ENCODE measurements at regions not wholly inside any gene's neighbourhood (a gene's known extent, or its start where the extent isn't known, plus 50 kb on each side); places are given as distances from the start of the nearest gene placed in this dataset.

DNA sequence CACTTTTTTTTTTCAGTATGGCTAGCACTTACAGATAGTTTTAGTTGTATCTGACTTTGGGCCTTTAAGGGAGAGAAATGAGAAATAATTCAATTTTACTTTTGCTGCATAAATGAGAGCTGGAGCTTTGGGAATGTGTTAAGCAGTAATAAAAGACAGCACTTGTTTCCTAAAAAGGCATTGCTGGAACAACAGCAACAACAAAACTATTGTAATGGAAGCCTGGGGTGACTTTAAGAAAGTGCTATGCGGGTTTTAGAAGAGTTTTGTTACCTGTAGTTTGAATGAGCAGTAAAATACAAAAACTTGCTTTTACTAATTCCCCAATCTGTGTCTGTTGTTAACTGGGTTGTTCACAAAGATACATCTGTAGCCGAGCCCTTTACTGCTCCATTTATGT, 774.0 kb upstream of the ARPP21 start:
- Histone ChIP-seq H3K27me3 (no peaks in the 10 kb centered on the region), H3K4me1 (no peaks in the 10 kb centered on the region), H3K4me3 (no peak overlapping the region), H3K27ac (no peak overlapping the region), H3K9me3 (no peaks in the 10 kb centered on the region), H3K36me3 (no peaks in the 10 kb centered on the region)
- TF ChIP-seq EP300 (IDR thresholded peaks at IDR 0.05) (no peak), POLR2A (IDR thresholded peaks at IDR 0.05) (no peak)
- TF ChIP-seq, protein P1, sequence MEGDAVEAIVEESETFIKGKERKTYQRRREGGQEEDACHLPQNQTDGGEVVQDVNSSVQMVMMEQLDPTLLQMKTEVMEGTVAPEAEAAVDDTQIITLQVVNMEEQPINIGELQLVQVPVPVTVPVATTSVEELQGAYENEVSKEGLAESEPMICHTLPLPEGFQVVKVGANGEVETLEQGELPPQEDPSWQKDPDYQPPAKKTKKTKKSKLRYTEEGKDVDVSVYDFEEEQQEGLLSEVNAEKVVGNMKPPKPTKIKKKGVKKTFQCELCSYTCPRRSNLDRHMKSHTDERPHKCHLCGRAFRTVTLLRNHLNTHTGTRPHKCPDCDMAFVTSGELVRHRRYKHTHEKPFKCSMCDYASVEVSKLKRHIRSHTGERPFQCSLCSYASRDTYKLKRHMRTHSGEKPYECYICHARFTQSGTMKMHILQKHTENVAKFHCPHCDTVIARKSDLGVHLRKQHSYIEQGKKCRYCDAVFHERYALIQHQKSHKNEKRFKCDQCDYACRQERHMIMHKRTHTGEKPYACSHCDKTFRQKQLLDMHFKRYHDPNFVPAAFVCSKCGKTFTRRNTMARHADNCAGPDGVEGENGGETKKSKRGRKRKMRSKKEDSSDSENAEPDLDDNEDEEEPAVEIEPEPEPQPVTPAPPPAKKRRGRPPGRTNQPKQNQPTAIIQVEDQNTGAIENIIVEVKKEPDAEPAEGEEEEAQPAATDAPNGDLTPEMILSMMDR (IDR thresholded peaks at IDR 0.05), result no peak
- 75 to 77% methylated on average over 2 of the region's 2 CpGs for WGBS, 2 donors
- no peak for DNase-seq (ENCODE audit: low spot score in 2 of 2)

DNA sequence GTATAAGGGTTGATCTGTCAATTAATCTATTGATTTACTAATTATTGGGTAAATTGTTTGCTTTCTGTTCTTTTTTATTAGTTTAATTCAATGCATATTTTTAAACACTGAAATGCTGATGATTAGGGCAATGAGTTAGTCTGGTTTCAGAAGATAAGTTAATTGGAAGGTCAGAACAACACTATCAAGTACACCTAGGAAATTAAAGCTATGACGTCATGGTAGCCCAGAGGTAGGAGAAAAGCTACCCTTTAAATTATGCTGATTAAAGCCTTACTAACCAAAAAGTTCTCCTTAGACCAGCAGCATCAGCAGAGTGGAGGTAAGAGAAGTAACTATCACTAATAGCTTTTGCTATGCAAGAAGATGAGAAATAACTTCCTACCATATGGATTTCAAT, 770.4 kb upstream of the ARPP21 start:
- Histone ChIP-seq H3K4me3 (no peak overlapping the region), H3K36me3 (no peaks in the 10 kb centered on the region), H3K4me1 (no peaks in the 10 kb centered on the region), H3K27me3 (no peaks in the 10 kb centered on the region), H3K9me3 (no peaks in the 10 kb centered on the region), H3K27ac (no peak overlapping the region)
- 86 to 91% methylated on average over 1 of the region's 1 CpG for WGBS, 2 donors
- DNase-seq (ENCODE audit: low spot score in 2 of 2), result no peak
- TF ChIP-seq, protein P1 (IDR thresholded peaks at IDR 0.05), result no peak
- TF ChIP-seq POLR2A (IDR thresholded peaks at IDR 0.05), result no peak
- no peak for TF ChIP-seq EP300 (IDR thresholded peaks at IDR 0.05)

DNA sequence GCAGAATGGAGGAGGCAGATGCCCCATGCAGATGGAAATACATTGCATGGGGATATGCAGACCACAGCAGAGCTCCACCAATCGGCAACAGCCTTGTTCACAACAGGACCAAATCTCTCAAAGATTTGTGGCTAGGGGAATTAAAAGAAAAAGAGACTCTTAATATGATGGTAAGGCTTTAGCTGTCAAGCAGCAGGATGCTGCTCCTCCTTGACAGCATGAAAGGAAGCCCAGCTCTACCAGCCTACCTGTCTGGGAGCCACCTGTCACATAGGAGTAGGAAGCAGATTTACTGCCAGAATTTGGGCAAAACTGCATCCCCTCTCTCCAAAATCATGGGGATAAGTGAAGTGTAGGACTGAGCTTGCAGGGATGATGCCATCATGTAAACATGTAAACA, 769.6 kb upstream of the ARPP21 start:
- TF ChIP-seq, protein P1 (IDR thresholded peaks at IDR 0.05), result no peak
- TF ChIP-seq POLR2A (IDR thresholded peaks at IDR 0.05), result no peak
- TF ChIP-seq EP300 (IDR thresholded peaks at IDR 0.05), result no peak
- H3K27ac ChIP-seq, result no peak overlapping the region
- no peak for DNase-seq (ENCODE audit: low spot score in 2 of 2)
- no peaks in the 10 kb centered on the region for H3K36me3 ChIP-seq
- H3K4me3 ChIP-seq, result no peak overlapping the region
- H3K9me3 ChIP-seq, result no peaks in the 10 kb centered on the region
- WGBS, 2 donors, result 81 to 84% methylated on average over 1 of the region's 1 CpG
- H3K27me3 ChIP-seq, result no peaks in the 10 kb centered on the region
- no peaks in the 10 kb centered on the region for H3K4me1 ChIP-seq

DNA sequence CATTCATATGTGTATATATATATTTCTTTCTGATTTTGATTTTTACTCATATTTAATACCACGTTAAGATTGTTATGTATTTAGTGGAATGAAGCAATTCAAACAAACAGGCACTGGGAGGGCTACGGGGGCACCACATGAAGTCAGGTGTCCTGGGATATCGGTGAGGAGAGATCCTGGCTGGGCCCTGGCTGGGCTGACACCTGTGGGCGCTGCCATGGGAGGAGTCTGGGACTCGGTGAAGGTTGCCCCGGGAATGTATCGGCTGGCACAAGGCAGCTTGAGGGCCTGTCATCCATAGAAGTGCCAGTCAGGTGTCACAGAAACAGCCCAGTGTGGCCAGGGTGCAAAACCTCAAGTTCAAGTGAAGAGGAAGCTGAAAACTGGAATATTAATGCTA, 766.9 kb upstream of the ARPP21 start:
- no peak for DNase-seq (ENCODE audit: low spot score in 2 of 2)
- H3K36me3 ChIP-seq, result no peaks in the 10 kb centered on the region
- no peaks in the 10 kb centered on the region for H3K9me3 ChIP-seq
- H3K27ac ChIP-seq, result no peak overlapping the region
- TF ChIP-seq POLR2A (IDR thresholded peaks at IDR 0.05) (no peak), EP300 (IDR thresholded peaks at IDR 0.05) (no peak)
- TF ChIP-seq, protein P1 (IDR thresholded peaks at IDR 0.05), result no peak
- no peaks in the 10 kb centered on the region for H3K27me3 ChIP-seq
- WGBS, 2 donors, result 91 to 95% methylated on average over 7 of the region's 7 CpGs
- no peak overlapping the region for H3K4me3 ChIP-seq
- H3K4me1 ChIP-seq, result no peaks in the 10 kb centered on the region

DNA sequence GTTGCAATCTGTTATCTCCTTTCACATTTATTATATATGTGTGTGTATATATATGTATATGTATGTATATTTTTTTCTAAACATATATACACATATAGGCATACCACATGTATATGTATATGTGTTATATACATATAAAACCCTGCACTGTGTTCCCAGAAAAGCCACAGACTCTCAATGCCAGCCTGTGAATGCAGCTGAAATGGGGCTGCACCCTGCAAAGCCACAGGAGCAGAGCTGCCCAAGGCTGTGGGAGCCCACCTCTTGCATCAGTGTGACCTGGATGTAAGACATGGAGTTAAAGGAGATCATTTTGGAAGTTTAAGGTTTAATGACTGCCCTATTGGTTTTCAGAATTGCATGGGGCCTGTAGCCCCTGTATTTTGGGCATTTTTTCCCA, 762.3 kb upstream of the ARPP21 start:
- DNase-seq (ENCODE audit: low spot score in 2 of 2), result no peak
- H3K4me3 ChIP-seq, result no peak overlapping the region
- no peak for TF ChIP-seq EP300 (IDR thresholded peaks at IDR 0.05)
- no peak for TF ChIP-seq POLR2A (IDR thresholded peaks at IDR 0.05)
- TF ChIP-seq, protein P1 (IDR thresholded peaks at IDR 0.05), result no peak
- H3K27ac ChIP-seq, result no peak overlapping the region
- no peaks in the 10 kb centered on the region for H3K27me3 ChIP-seq
- no peaks in the 10 kb centered on the region for H3K9me3 ChIP-seq
- H3K36me3 ChIP-seq, result no peaks in the 10 kb centered on the region
- no peaks in the 10 kb centered on the region for H3K4me1 ChIP-seq

Measured in tibial nerve (tissue), 4 donors.